GM18498 (cell line): ENCODE measurements at regions not wholly inside any gene's neighbourhood (a gene's known extent, or its start where the extent isn't known, plus 50 kb on each side); places are given as distances from the start of the nearest gene placed in this dataset.
"Not testable (repeated sequence)": the region's sequence is repeated elsewhere in the genome, so short reads cannot be mapped to it uniquely, and the experiment has no call there.

ENCODE experiments used
- ATAC-seq: cut with Tn5 transposase; IDR thresholded peaks from one replicate; pipeline ENCODE4 v1.9.1; 2021; ENCODE audit warnings: mild to moderate bottlenecking, moderate library complexity; ENCODE audit not compliant: unreplicated experiment

GRCh38 chr15:59791755-59792154 lies 102.6 kb upstream of the BNIP2 start:
- no peak for ATAC-seq

- no peak for ATAC-seq
Measured at GRCh38 chr15:59791079-59791478, 102.0 kb upstream of the BNIP2 start.

- not testable (repeated sequence) for ATAC-seq
Measured at GRCh38 chr15:59786466-59786865, 97.3 kb upstream of the BNIP2 start.

- ATAC-seq: not testable (repeated sequence)
Measured at GRCh38 chr15:59785981-59786380, 96.9 kb upstream of the BNIP2 start.

- not testable (repeated sequence) for ATAC-seq
Measured at GRCh38 chr15:59783774-59784520, 94.8 kb upstream of the BNIP2 start.

GRCh38 chr15:59779110-59779509 lies 90.0 kb upstream of the BNIP2 start:
- ATAC-seq: no peak

GRCh38 chr15:59764775-59765174 lies 75.7 kb upstream of the BNIP2 start:
- no peak for ATAC-seq

- ATAC-seq: no peak
Measured at GRCh38 chr15:59762558-59762957, 73.4 kb upstream of the BNIP2 start.

- ATAC-seq: not testable (repeated sequence)
Measured at GRCh38 chr15:59760256-59760655, 71.1 kb upstream of the BNIP2 start.

- no peak for ATAC-seq
Measured at GRCh38 chr15:59751552-59752413, 62.7 kb upstream of the BNIP2 start.

GRCh38 chr15:59746777-59747176 lies 57.7 kb upstream of the BNIP2 start:
- no peak for ATAC-seq

GRCh38 chr15:59741274-59741906 lies 52.3 kb upstream of the BNIP2 start:
- ATAC-seq: no peak

GRCh38 chr15:59739557-59740186 lies 50.6 kb upstream of the BNIP2 start:
- ATAC-seq: no peak
